ENCODE measurements at regions not wholly inside any gene's neighbourhood (a gene's known extent, or its start where the extent isn't known, plus 50 kb on each side); places are given as distances from the start of the nearest gene placed in this dataset.
A peak's percentile ranks its signal among the peaks of the same experiment; 100 is the strongest.

- Histone ChIP-seq H3K27ac (no peak overlapping the region), H3K9me3 (peaks cover 0 to 8% (median 0%) of the 10 kb centered on the region in 4 donors), H3K4me3 (no peak overlapping the region), H3K36me3 (no peaks in the 10 kb centered on the region), H3K4me1 (no peaks in the 10 kb centered on the region), H3K27me3 (no peaks in the 10 kb centered on the region)
- no peak for DNase-seq
- WGBS (ENCODE audit: insufficient coverage, low coverage, low lambda C conversion rate, missing lambda C conversion rate) = 40% methylated on average over 9 of the region's 22 CpGs
- intact Hi-C loops (cut with DNase I) = no loop called here
- ATAC-seq = no peak
- TF ChIP-seq POLR2A (IDR thresholded peaks at IDR 0.05) (no peak), CTCF (IDR thresholded peaks at IDR 0.05) (peak in 1 of 4 donors; percentile 6)
These were observed 97.4 kb downstream of the SHOX start for GRCh38 chrX:727738-728621.

- DNase-seq = no peak
These were observed 95.4 kb downstream of the SHOX start for GRCh38 chrX:725971-726370.

GRCh38 chrX:724256-724655 is 93.7 kb downstream of the SHOX start:
- ATAC-seq (no peak), DNase-seq (no peak)
- Histone ChIP-seq H3K27me3 (no peaks in the 10 kb centered on the region), H3K27ac (no peak overlapping the region), H3K4me1 (no peaks in the 10 kb centered on the region), H3K9me3 (peaks cover 0 to 8% (median 0%) of the 10 kb centered on the region in 4 donors), H3K36me3 (no peaks in the 10 kb centered on the region), H3K4me3 (no peak overlapping the region)
- intact Hi-C loops (cut with DNase I) = no loop called here
- TF ChIP-seq CTCF (IDR thresholded peaks at IDR 0.05) = no peak
- TF ChIP-seq POLR2A (IDR thresholded peaks at IDR 0.05) = no peak
- 89% methylated on average over 1 of the region's 4 CpGs for WGBS (ENCODE audit: insufficient coverage, low coverage, low lambda C conversion rate, missing lambda C conversion rate)

More at GRCh38 chrX:725971-726370, 95.4 kb downstream of the SHOX start:
- Histone ChIP-seq H3K4me3 (no peak overlapping the region), H3K36me3 (no peaks in the 10 kb centered on the region), H3K9me3 (peaks cover 0 to 8% (median 0%) of the 10 kb centered on the region in 4 donors), H3K27ac (no peak overlapping the region), H3K27me3 (no peaks in the 10 kb centered on the region), H3K4me1 (no peaks in the 10 kb centered on the region)
- TF ChIP-seq POLR2A (IDR thresholded peaks at IDR 0.05) = no peak
- no peak for TF ChIP-seq CTCF (IDR thresholded peaks at IDR 0.05)
- intact Hi-C loops (cut with DNase I) = no loop called here
- ATAC-seq = no peak
- 89% methylated on average over 5 of the region's 9 CpGs for WGBS (ENCODE audit: insufficient coverage, low coverage, low lambda C conversion rate, missing lambda C conversion rate)

GRCh38 chrX:723781-724180 is 93.2 kb downstream of the SHOX start:
- H3K4me1 ChIP-seq = no peaks in the 10 kb centered on the region
- H3K9me3 ChIP-seq = peaks cover 0 to 8% (median 0%) of the 10 kb centered on the region in 4 donors
- ATAC-seq = no peak
- no peaks in the 10 kb centered on the region for H3K36me3 ChIP-seq
- no peak overlapping the region for H3K4me3 ChIP-seq
- 91% methylated on average over 5 of the region's 6 CpGs for WGBS (ENCODE audit: insufficient coverage, low coverage, low lambda C conversion rate, missing lambda C conversion rate)
- H3K27ac ChIP-seq = no peak overlapping the region
- intact Hi-C loops (cut with DNase I) = no loop called here
- TF ChIP-seq POLR2A (IDR thresholded peaks at IDR 0.05) = no peak
- TF ChIP-seq CTCF (IDR thresholded peaks at IDR 0.05) = no peak
- DNase-seq = no peak
- H3K27me3 ChIP-seq = no peaks in the 10 kb centered on the region
